ENCODE measurements at regions not wholly inside any gene's neighbourhood (a gene's known extent, or its start where the extent isn't known, plus 50 kb on each side); places are given as distances from the start of the nearest gene placed in this dataset.

DNA sequence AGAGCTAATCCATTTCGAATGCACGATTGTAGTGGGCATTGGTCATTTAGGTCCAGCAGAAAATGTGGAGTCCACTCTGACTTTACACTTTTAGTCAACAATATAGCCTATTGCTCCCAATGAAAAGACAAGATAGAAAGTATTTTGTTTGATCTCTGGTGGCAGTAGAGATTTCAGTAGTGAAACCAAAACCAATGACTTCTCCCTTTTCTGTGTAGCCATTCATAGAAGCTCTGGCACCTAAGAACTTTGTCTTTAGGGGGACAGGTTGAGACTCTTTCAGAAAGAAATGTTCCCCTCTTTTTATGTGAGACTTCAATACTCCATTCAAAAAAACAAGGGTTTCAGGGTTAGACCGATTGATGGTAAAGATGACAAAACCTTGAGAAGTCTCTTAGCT, 510.8 kb upstream of the POU3F2 start:
- 88% methylated on average over 3 of the region's 3 CpGs; no CpG with 5 or more reads in 1 of the 2 experiments for WGBS, 2 experiments (ENCODE audit: extremely low coverage in 1 of 2, insufficient coverage in 1 of 2, insufficient read length in 1 of 2, insufficient replicate concordance in 2 of 2, low coverage in 1 of 2, low lambda C conversion rate in 2 of 2, missing lambda C conversion rate in 1 of 2)
- H3K4ac ChIP-seq (replicated peaks; ENCODE audit: insufficient read length, low read depth, low read length): no peak overlapping the region
- H3K18ac ChIP-seq (ENCODE audit: extremely low read depth, low read length): no peak overlapping the region
- no peak overlapping the region for H2BK5ac ChIP-seq (ENCODE audit: low read depth, low read length)
- H3K79me2 ChIP-seq (ENCODE audit: control insufficient read depth in 1 of 2, insufficient read depth in 2 of 2, low read length in 2 of 2): no peaks in the 10 kb centered on the region
- H2BK12ac ChIP-seq (ENCODE audit: low read depth, low read length): no peak overlapping the region
- H2BK20ac ChIP-seq (ENCODE audit: low read length): no peak overlapping the region
- no peak overlapping the region for H3K56ac ChIP-seq (replicated peaks; ENCODE audit: insufficient read length, low read depth, low read length)
- no peak for TF ChIP-seq ASH2L (IDR thresholded peaks at IDR 0.05; ENCODE audit: low read length)
- H3K4me1 ChIP-seq (replicated peaks in 1 of 4; ENCODE audit: control insufficient read depth in 3 of 4, insufficient read depth in 4 of 4, low read length in 3 of 4): no peaks in the 10 kb centered on the region; a peak in 1 of 7 replicates
- CTCF ChIA-PET (ENCODE audit: partially characterized antibody): interaction anchor here (0.6 to 1.2 kb wide), 3 partner anchors 12 to 35 kb away, joined by 3 read pairs; no protein-coding TSS in a partner anchor
- no peak overlapping the region for H3K4me2 ChIP-seq (ENCODE audit: insufficient read depth in 1 of 2, low read depth in 2 of 2, low read length in 2 of 2)
- FAIRE-seq (no peak), DNase-seq (ENCODE audit: low read depth in 1 of 2, low spot score in 2 of 2) (no peak)
- no peak overlapping the region for H3K9ac ChIP-seq (replicated peaks in 1 of 4; ENCODE audit: extremely low read depth in 1 of 4, low read depth in 3 of 4, low read length in 3 of 4)
- POLR2A ChIA-PET (ENCODE audit: partially characterized antibody): no interaction called here
- H2AFZ ChIP-seq (ENCODE audit: low read length): no peak overlapping the region
- H3K14ac ChIP-seq (ENCODE audit: insufficient read length): no peak overlapping the region
- H4K91ac ChIP-seq (replicated peaks; ENCODE audit: insufficient read length, low read length): no peak overlapping the region
- H3K27me3 ChIP-seq (replicated peaks in 1 of 4; ENCODE audit: control insufficient read depth in 3 of 4, extremely low read depth in 1 of 4, insufficient read depth in 3 of 4, low read length in 3 of 4): no peaks in the 10 kb centered on the region
- H2BK15ac ChIP-seq (ENCODE audit: low read length): no peak overlapping the region
- no peaks in the 10 kb centered on the region for H3K79me1 ChIP-seq (ENCODE audit: low read depth, low read length)
- no peaks in the 10 kb centered on the region for H3K9me3 ChIP-seq (ENCODE audit: insufficient read depth in 2 of 2, low read depth in 1 of 2, low read length in 1 of 2)
- H3K23me2 ChIP-seq (ENCODE audit: low read depth, low read length): no peaks in the 10 kb centered on the region
- no peak overlapping the region for H2BK120ac ChIP-seq (replicated peaks; ENCODE audit: low read depth, low read length)
- H3K27ac ChIP-seq (ENCODE audit: low read depth, low read length): no peak overlapping the region
- no peaks in the 10 kb centered on the region for H4K20me1 ChIP-seq (replicated peaks in 1 of 2; ENCODE audit: control insufficient read depth in 1 of 2, insufficient read depth in 2 of 2, low read length in 2 of 2)
- no peak overlapping the region for H2AK5ac ChIP-seq (ENCODE audit: low read depth, low read length)
- H3K36me3 ChIP-seq (ENCODE audit: control insufficient read depth in 2 of 4, insufficient read depth in 4 of 4, low read length in 3 of 4): no peaks in the 10 kb centered on the region
- H3K23ac ChIP-seq (ENCODE audit: insufficient read length): peak overlapping the region; percentile 92
- no peak overlapping the region for H4K8ac ChIP-seq (ENCODE audit: extremely low read depth, insufficient read depth, low read length)
- H4K5ac ChIP-seq (ENCODE audit: insufficient read length, low read depth, low read length): no peak overlapping the region
- H3K4me3 ChIP-seq (ENCODE audit: extremely low read depth in 1 of 4, insufficient read depth in 2 of 4, low read depth in 3 of 4, low read length in 4 of 4): no peak overlapping the region
